Suprapubic skin (tissue), 4 donors: ENCODE measurements at regions not wholly inside any gene's neighbourhood (a gene's known extent, or its start where the extent isn't known, plus 50 kb on each side); places are given as distances from the start of the nearest gene placed in this dataset.

Experiments used
- CTCF ChIP-seq, 2 donors: fragments of 200-600 bp in 1 of 2; fragments of 450-650 bp in 1 of 2; sonication (generic) in 1 of 2; IDR thresholded peaks; one replicate each; pipeline ENCODE4 v1.5.1; 2016 to 2019; ENCODE audit warnings: antibody characterized with exemption in 2 of 2, mild to moderate bottlenecking in 1 of 2, moderate library complexity in 1 of 2
- POLR2A ChIP-seq, 2 donors: fragments of 450-650 bp; IDR thresholded peaks; one replicate each; pipeline ENCODE4 v1.6.1; 2017; ENCODE audit warnings: antibody characterized with exemption in 2 of 2, mild to moderate bottlenecking in 2 of 2, moderate library complexity in 2 of 2
- POLR2AphosphoS5 ChIP-seq, 3 donors: sonication (generic); formaldehyde crosslinking; IDR thresholded peaks; one replicate each; pipeline ENCODE4 v1.6.1; 2017; ENCODE audit warnings: antibody characterized with exemption in 3 of 3

GRCh38 chr1:222045786-222046185, 303.9 kb upstream of the DUSP10 start:
- no peak for TF ChIP-seq POLR2A (IDR thresholded peaks at IDR 0.05)
- TF ChIP-seq CTCF (IDR thresholded peaks at IDR 0.05), result no peak
- TF ChIP-seq POLR2AphosphoS5 (IDR thresholded peaks at IDR 0.05), result no peak
